HL-60/S4 (cell line): ENCODE measurements at regions not wholly inside any gene's neighbourhood (a gene's known extent, or its start where the extent isn't known, plus 50 kb on each side); places are given as distances from the start of the nearest gene placed in this dataset.
"Not testable (repeated sequence)": the region's sequence is repeated elsewhere in the genome, so short reads cannot be mapped to it uniquely, and the experiment has no call there.

Experiments
- in situ Hi-C: fragments of 300-500 bp; cut with MboI; formaldehyde crosslinking; loops from 2 replicates; pipeline ENCODE4 v1.14.3; 2022; ENCODE audit warnings: low sequenced_read_pairs

GRCh38 chr6:85237478-85237877 is 212.4 kb upstream of the NT5E start:
- in situ Hi-C loops, result no loop called here

GRCh38 chr6:85236636-85237035 is 213.2 kb upstream of the NT5E start:
- in situ Hi-C loops, result no loop called here

- in situ Hi-C loops, result not testable (repeated sequence)
Observed at GRCh38 chr6:85227345-85227744, 222.5 kb upstream of the NT5E start.

GRCh38 chr6:85212794-85213193 is 237.1 kb upstream of the NT5E start:
- in situ Hi-C loops, result not testable (repeated sequence)

GRCh38 chr6:85195243-85195642 is 254.6 kb upstream of the NT5E start:
- in situ Hi-C loops, result no loop called here

- in situ Hi-C loops, result no loop called here
Observed at GRCh38 chr6:85193339-85193738, 256.5 kb upstream of the NT5E start.

- in situ Hi-C loops, result no loop called here
Observed at GRCh38 chr6:85192596-85192995, 257.3 kb upstream of the NT5E start.

- in situ Hi-C loops, result no loop called here
Observed at GRCh38 chr6:85192186-85192585, 257.7 kb upstream of the NT5E start.

GRCh38 chr6:85191656-85192055 is 258.2 kb upstream of the NT5E start:
- in situ Hi-C loops, result no loop called here

- in situ Hi-C loops, result no loop called here
Observed at GRCh38 chr6:85186546-85187175, 263.2 kb upstream of the NT5E start.

GRCh38 chr6:85185977-85186376 is 263.9 kb upstream of the NT5E start:
- in situ Hi-C loops, result no loop called here

GRCh38 chr6:85183841-85184240 is 266.0 kb upstream of the NT5E start:
- in situ Hi-C loops, result no loop called here

GRCh38 chr6:85172705-85173104 is 277.2 kb upstream of the NT5E start:
- in situ Hi-C loops, result no loop called here

GRCh38 chr6:85172161-85172560 is 277.7 kb upstream of the NT5E start:
- in situ Hi-C loops, result no loop called here

GRCh38 chr6:85169189-85169588 is 280.7 kb upstream of the NT5E start:
- in situ Hi-C loops, result no loop called here

- in situ Hi-C loops, result no loop called here
Observed at GRCh38 chr6:85168146-85168545, 281.7 kb upstream of the NT5E start.

- in situ Hi-C loops, result no loop called here
Observed at GRCh38 chr6:85166114-85166741, 283.7 kb upstream of the NT5E start.

- in situ Hi-C loops, result no loop called here
Observed at GRCh38 chr6:85163156-85164080, 286.5 kb upstream of the NT5E start.

GRCh38 chr6:85157311-85157710 is 292.6 kb upstream of the NT5E start:
- in situ Hi-C loops, result no loop called here

- in situ Hi-C loops, result no loop called here
Observed at GRCh38 chr6:85143676-85144075, 306.2 kb upstream of the NT5E start.

GRCh38 chr6:85137865-85138264 is 312.0 kb upstream of the NT5E start:
- in situ Hi-C loops, result no loop called here

- in situ Hi-C loops, result no loop called here
Observed at GRCh38 chr6:85136310-85136709, 313.6 kb upstream of the NT5E start.
